Activated CD4-positive, CD25-positive, alpha-beta regulatory T cell treated with anti-CD3 and anti-CD28 coated beads, Interleukin-2, amount 50 U/mL, for 16 hours (primary cell): ENCODE measurements at regions not wholly inside any gene's neighbourhood (a gene's known extent, or its start where the extent isn't known, plus 50 kb on each side); places are given as distances from the start of the nearest gene placed in this dataset.
"Not testable (repeated sequence)": the region's sequence is repeated elsewhere in the genome, so short reads cannot be mapped to it uniquely, and the experiment has no call there.

Source experiments
- DNase-seq: peaks from one replicate; pipeline ENCODE4 v3.0.0-alpha.2; 2020; ENCODE audit warnings: low read depth, low spot score

GRCh38 chr1:148361427-148362215 lies 121.5 kb downstream of the PPIAL4G start:
- DNase-seq: not testable (repeated sequence)

DNA sequence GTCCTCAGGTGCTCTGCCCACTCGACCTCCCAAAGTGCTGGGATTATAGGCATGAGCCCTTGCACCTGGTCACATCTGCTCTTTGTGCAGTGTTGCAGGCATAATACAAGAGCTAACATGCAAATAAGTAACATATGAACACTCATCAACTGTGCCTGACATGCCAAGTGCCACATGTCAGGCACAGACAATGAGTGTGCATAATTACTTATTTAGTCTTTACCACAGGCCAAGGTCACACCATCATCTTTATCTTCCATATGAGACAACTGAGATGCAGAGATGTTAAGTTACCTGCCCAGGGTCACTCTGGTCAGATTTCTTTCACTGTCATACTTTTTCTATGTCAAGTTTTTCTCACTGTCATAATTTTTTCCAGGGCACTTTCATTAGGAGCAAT lies 126.1 kb downstream of the PPIAL4G start:
- no peak for DNase-seq

- no peak for DNase-seq
Measured at GRCh38 chr1:148355976-148356375, 127.1 kb downstream of the PPIAL4G start.

DNA sequence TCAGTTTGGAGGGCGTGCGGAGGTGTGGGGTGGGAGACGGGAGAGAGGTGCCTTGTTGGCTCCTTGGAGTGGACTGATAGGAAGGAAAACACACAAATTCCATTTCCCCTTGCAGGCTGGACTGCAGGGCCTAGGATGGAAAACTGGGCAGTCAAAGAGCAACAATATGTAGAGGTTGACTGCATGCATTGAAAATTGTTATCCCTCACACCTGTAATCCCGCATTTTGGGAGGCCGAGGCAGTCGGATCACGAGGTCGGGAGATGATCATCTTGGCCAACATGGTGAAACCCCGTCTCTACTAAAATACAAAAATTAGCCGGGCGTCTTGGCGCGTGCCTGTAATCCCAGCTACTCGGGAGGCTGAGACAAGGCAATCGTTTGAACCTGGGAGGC lies 128.2 kb downstream of the PPIAL4G start:
- DNase-seq: no peak

- DNase-seq: no peak
Measured at GRCh38 chr1:148354284-148354912, 128.7 kb downstream of the PPIAL4G start.

- DNase-seq: no peak
Measured at GRCh38 chr1:148353461-148354283, 129.4 kb downstream of the PPIAL4G start.

- no peak for DNase-seq
Measured at GRCh38 chr1:148352470-148353053, 130.5 kb downstream of the PPIAL4G start.

DNA sequence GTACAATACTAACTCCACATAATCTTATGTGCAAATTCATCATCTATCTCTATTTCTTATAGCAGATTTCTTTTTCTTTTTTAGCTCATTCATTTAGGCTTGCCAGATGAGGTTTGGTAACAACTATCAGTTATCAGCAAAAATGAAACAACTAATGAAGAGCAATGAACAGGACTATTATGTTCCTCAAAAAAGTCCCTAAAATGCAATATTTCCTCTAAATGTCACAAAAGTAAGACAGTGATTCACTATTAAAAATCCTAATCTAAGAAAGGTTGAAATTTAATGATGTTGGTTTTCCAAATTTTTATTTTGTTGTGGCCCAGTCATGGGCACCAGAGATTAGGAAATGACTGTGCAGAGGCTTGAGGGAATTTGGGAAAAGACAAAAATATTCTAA lies 135.3 kb downstream of the PPIAL4G start:
- DNase-seq: no peak

DNA sequence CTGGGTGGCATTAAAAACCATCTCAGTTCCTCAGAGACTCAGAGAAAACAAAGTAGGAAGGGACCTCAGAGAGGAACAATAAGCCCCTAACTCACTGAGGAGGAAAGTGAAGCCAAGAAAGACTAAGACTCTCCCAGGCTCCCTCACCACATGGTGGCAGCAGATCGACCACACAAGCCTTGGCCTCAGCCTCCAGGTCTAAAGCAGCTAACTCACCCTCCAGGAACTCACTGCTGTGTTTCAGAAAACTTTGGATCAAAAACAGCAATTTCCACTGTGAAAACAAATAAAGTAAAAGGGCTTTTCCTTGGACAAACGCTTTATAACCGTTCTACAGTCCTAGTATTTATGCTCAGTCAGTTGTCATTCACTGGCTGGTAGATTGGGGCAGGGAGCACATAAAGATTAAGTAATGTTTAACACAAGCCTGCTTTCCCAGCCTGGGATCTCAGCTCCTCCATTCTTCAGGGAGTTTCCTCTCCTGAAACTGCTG lies 137.4 kb downstream of the PPIAL4G start:
- not testable (repeated sequence) for DNase-seq

DNA sequence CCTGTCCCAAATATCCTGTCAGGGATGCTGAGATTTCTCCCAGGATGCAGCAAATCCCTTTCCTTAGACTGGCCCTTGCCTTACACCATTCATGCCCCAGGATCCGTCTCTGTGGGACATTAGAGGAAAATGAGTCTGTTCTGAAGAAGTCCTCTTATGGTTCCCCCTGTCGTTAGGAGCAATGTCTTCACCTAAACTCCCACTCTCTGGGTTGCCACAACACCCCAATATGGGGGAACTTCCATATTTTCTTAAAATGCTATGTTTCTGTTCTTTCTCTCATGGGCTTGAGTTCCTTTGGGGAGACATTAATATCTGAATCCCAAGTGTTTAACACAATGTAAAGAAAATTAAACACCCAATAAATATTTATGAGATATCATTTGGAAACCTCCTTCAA lies 138.5 kb downstream of the PPIAL4G start:
- DNase-seq: not testable (repeated sequence)

DNA sequence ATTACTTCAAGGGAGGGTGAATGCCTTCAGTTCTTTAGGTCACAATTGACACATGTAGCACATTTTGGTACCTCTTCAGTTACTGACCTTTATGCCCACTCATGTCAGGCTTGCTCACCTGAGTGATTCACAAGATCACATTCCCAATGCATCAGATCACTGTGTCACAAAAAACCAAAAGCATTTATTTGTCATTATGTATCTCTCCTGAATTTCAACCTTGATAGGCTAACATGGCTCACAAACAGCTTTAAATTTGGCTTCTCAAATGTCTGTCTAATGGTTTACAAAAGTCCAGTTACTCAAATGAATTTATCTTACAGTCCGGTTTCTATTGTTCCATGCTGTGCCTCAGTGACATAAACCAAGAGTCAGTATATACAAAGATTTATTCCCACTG lies 141.4 kb downstream of the PPIAL4G start:
- DNase-seq: not testable (repeated sequence)

DNA sequence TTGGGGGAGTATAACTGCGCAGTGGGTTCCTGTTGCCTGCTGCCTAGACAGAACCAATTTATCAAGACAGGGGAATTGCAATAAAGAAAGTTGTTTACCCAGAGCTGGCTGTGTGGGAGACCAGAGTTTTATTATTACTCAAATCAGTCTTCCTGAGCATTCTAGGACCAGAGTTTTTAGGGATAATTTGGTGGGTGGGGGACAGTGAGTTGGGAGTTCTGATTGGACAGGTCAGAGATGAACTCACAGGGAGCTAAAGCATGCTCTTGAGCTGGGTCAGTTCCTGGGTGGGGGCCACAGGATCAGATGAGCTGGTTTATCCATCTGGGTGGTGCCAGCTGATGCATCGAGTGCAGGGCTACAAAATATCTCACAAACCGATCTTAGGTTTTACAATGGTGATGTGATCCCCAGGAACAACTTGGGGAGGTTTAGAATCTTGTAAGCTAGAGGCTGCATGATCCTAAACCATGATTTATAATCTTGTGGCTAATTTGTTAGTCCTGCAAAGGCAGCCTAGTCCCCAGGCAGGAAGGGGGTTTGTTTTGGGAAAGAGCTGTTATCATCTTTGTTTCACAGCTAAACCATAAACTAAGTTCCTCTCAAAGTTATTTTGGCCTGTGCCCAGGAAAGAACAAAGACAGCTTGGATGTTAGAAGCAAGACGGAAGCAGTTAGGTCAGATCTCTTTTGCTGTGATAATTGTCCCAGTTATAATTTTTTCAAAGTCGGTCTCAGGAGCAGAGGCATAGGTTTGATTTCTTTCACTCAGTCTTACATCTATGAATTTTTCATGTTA lies 146.8 kb downstream of the PPIAL4G start:
- DNase-seq: not testable (repeated sequence)

GRCh38 chr1:148334339-148335130 lies 148.6 kb downstream of the PPIAL4G start:
- peak; percentile 44 for DNase-seq

- no peak for DNase-seq
Measured at GRCh38 chr1:148333875-148334338, 149.2 kb downstream of the PPIAL4G start.

DNA sequence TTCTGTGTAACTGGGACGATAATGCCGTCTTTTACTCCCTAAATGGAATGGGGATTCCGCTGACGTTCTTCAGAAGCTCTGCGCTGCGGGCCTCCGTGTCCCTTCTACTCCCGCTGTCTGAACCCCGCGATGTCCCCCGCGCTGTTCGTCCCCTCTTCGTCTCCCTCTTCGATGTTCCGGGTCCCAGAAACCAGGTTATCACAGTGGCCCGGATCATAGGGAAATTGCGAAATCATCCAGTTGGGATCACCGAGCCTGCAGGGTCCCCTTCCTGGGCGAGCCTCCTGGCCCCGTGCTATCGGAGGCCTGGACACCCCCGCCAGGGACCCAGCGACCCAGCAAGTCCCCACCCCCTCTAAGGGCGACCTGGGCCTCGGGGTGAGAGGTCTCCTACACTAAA lies 154.2 kb downstream of the PPIAL4G start:
- no peak for DNase-seq

DNA sequence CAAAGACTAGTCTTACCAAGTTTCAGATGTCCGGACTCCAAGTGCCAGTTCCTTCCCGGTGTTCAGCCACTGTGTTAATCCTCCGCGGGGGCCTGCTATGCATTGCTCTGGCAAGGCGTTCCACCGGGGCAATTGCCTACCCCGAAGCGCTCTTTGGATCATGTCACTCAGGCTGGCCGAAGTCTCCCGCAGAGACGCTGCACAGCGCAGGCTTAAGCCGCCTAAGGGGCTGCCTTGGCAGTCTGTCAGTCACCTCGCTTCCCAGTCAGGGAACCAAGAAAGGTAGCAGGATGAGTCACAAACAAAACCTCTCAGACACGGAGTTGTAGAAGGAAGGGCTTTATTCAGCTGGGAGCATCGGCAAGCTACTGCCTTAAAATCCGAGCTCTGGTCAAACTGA lies 158.1 kb downstream of the PPIAL4G start:
- not testable (repeated sequence) for DNase-seq

- DNase-seq: not testable (repeated sequence)
Measured at GRCh38 chr1:148324465-148324864, 158.6 kb downstream of the PPIAL4G start.

DNA sequence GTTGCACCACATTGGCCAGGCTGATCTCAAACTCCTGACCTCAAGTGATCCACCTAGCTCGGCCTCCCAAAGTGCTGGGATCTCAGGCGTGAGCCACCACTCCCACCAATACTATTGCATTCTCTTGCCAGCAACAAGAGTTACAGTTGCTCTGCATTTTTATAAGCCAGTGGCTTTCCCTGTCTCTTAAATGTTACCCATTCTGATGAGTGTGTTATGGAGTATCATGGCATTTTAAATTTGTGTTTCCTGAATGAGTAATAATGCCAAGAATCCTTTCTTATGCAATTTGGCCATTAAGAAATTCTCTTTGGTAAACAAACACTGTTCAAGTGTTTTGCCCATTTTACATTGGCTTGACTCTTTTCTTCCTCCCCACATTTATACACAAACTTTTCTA lies 163.0 kb downstream of the PPIAL4G start:
- not testable (repeated sequence) for DNase-seq

DNA sequence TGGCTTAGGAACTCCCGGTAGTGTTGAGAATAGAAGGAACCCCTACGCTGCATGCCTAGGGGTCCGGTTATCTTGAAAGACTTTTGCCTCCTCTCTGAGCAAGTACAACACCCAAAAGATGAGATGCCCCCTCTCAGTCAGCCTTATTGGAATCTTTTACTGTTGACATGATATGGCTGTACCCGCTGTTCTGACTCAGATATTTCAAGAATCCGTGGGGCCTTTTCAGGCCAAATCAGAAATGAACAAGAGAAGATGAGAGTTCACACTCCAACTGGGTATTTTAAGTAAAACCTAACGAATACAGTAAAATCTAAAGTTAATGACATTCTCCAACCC lies 164.2 kb downstream of the PPIAL4G start:
- DNase-seq: no peak
